NCI-H1694 (cell line): ENCODE measurements at regions not wholly inside any gene's neighbourhood (a gene's known extent, or its start where the extent isn't known, plus 50 kb on each side); places are given as distances from the start of the nearest gene placed in this dataset.
"Not testable (repeated sequence)": the region's sequence is repeated elsewhere in the genome, so short reads cannot be mapped to it uniquely, and the experiment has no call there.

ENCODE experiments used
- DNase-seq: peaks from one replicate; lab custom pipeline; 2025; lab: John Stamatoyannopoulos, UW

GRCh38 chr13:104534847-104535246, 1468.6 kb upstream of the SLC10A2 start:
- no peak for DNase-seq

DNA sequence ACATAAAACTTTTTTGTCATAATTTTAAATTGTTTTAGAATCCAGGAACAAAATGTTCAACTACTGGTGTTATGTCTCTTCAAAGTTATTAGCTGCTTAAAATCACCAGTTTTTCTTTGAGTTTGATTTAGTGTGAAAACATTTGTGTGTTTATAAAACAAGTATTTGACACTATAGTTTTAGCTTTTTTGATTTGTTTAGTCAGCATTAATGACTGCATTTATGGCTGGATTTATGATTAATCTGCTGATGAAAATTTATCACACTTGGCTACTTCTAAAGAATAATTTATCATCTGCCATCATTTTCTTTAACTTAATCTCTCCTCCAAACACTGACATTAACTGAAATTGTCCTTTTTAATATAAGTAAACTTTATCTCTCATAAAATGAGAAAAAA, 1465.9 kb upstream of the SLC10A2 start:
- DNase-seq: no peak

GRCh38 chr13:104530741-104531140, 1464.5 kb upstream of the SLC10A2 start:
- DNase-seq: no peak

DNA sequence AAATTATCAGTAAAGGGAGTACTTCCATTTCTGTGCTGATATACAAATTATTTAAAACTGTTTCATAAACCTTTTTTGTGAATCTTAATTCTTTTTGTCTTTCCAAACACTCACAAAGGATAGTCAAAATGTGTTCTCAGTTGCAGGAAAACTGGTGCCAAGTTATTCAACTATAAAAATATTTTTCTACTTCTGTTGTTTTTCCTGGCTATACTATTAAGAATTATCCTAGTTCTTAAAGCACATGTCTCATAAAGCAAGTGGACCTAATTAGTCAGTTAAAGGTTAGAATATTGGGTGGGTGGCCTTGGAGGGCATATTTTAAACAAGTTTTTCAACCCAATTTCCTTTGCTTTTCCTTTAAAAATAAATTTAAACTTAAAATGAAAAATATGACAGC, 1460.3 kb upstream of the SLC10A2 start:
- DNase-seq: no peak

GRCh38 chr13:104525467-104525866, 1459.2 kb upstream of the SLC10A2 start:
- DNase-seq: no peak

DNA sequence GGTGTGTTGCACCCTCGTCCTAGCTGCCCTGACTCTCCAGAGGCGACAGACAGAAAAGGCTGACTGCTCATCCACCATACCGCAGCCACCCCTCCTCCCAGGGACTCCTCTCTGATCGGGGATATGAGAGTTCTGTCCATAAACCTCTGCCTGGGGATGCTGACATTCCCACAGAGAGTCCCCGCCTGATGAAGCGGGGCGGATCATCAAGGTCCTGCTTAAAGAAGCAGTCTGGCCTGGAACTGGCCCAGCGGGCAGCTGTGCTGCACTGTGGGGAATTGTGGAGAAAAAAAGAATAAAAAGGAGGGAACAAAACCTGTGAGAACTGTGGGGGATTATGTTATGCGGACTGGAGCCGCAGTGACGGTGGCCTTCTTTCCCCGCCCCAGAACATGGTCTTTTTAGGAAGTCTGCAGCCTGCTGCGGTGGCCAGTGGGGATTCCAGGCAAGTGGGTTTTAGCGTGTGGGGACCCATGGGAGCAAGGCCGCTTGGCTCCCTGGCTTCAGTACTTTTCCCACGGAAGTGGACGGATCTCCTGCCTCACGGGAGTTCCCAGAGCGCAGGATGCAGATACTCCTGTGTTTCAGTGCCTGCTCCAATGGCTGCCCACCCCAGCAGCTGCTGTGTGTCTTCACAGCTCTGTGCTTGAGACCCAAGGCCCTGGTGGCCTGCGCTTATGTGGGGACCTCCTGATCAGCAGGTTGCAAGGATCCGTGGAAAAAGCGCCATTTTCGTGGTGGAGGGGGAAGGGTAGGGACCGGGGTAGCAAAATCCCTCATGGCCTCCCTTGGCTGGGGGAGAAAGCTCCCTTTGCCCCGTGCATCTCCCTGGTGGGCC, 1456.2 kb upstream of the SLC10A2 start:
- DNase-seq: no peak

DNA sequence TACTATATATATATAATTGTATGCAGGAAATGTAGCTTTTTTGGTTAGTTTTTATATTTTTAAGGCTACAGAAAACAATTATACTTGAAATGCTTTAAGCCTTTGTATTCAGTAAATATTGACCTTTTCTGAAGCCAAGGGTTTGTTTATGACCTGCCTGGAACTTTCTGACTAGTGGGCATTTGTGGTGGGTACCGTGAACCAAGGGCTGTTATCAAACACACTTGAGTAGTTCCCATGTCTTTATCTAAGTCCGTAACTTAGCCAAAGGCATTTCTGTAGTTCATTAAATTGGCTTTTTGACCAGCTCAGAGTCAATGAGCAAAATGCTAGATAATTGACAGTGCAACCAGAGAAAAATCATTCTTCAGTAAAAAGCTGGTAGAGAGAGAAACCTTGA, 1444.2 kb upstream of the SLC10A2 start:
- no peak for DNase-seq

DNA sequence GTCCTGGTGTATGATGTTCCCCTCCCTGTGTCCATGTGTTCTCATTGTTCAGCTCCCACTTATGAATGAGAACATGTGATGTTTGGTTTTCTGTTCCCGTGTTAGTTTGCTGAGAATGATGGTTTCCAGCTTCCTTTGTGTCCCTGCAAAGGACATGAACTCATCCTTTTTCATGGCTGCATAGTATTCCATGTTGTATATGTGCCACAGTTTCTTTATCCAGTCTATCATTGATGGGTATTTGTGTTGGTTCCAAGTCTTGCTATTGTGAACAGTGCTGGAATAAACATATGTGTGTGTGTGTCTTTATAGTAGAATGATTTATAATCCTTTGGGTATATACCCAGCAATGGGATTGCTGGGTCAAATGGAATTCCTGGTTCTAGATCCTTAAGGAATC, 1427.3 kb upstream of the SLC10A2 start:
- DNase-seq: not testable (repeated sequence)

DNA sequence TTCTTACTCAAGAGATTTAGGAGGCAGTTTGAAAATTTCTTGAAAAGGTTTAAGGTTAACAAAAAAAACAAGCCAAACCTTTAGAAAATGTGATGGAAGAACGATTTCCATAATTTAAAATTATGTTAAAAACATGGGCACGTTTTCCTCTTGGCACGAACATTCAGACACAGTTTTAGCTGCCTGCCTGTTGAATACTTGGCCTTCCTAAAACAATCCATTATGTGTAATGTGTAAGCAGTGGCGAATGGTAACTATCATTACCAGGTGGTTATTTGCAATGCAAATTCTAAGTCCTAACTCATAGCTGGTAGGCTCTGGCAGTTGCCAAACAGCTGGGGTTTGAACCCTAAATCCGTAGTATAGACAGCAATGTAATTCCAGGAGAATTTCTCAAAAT, 1425.7 kb upstream of the SLC10A2 start:
- DNase-seq: no peak

GRCh38 chr13:104487006-104487405, 1420.8 kb upstream of the SLC10A2 start:
- DNase-seq: no peak

DNA sequence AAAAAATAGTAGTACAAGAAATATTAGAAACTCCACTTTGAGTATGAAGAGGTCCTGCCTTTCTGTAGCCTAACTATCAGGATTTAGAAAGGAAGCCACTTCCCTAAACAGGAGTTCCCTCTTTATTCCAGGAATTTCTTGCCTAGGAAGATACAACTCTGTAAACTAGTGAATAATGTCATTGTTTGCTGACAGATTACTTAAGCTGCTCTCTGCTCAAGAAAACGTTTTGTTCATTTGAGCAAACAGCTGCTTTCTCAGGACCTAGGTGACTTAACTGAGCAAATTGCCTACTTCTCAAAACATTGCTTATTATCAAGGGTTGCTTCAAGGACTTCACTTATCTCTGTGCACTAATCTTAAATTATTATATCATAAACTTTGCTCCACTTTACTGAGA, 1419.4 kb upstream of the SLC10A2 start:
- DNase-seq: no peak

GRCh38 chr13:104483631-104484030, 1417.4 kb upstream of the SLC10A2 start:
- no peak for DNase-seq

GRCh38 chr13:104477261-104477660, 1411.0 kb upstream of the SLC10A2 start:
- DNase-seq: no peak

DNA sequence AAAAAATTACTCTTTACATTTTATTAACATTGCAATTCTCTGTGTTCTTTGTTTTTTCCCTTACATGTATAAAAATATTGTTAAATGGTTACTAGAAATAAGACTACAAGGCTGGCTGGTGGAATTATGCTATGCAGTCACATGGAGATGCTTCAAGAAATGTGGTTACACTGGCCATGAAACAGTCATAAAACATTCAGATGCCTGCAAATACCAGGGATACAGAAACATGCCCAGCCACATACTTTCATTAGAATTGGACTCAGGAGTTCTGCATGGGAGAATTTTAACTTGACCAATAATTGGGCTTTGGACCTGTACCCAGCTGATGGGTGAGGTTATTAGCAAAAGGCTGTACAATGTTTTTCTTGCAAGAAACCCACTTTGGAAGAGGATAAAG, 1407.7 kb upstream of the SLC10A2 start:
- no peak for DNase-seq

DNA sequence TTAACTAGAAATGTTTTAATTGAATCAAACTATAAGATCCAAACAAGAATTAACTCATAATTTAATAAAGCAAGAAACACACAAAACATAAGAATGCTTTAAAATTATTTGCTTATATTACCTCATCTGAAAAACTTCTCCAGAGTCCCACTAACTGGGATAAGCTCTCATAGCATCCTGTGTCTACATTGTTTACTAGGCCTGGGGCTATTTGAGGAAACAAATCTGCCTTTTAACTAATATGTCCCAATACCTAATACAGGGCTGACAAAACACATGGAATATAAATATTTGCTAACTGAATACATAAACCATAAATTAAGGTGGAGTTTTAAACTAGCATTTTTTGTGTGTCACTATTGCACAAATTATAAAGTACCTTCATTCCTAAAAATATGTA, 1399.8 kb upstream of the SLC10A2 start:
- DNase-seq: no peak

DNA sequence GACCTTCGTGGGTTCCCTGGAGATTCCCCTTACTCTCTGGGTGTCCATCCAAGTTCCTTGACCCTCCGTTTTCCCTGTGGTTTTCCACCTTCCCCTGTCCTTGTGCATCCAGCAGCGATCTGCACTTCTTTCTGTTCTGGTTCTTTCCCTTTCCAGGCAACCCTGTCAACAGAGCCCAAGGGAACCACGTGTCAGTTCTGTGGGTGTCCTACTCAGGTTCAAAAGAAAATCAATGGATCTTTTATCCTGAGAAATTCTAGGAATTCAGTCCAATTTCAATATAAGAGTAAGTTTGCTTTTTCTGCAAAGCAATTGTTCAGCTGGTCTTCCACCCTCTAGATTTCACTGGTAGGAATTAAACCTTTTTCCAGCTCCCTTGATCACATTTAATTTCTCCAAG, 1394.8 kb upstream of the SLC10A2 start:
- no peak for DNase-seq

DNA sequence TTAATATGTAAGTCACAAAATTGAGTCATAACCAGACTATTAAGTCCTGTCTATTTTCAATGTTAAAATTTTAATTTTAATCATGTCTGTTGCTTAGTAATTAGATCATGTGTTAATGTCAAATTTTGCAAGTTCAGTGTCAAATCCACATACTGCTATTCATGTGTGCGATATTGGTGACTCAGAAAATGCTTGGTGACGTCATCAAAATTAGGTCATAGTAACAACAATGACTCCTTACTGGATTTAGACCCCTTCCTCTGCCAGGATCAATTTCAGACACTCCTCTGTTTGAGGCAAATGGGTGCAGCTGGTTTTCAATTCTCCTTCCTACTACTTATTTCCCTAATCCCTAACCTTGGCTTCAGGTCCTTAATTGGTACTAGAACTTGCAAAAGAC, 1394.3 kb upstream of the SLC10A2 start:
- DNase-seq: no peak

DNA sequence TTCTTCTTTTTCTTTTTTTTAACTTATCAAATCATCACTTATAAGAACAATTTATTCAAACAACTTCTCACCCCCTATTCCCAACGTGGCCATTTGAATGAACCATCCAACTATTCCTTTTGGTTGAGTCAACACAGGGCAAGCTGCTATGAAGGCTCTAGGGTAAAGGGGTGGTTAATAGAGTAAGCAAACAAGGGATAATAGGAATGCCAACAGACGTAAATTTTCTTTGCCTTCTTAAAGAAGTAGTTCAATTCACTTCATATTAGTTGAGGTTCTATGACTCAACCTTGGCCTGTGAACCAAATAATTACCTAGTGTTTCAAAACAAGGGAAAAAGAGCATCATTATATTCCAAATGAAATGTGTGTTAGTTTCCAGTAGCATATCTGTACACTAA, 1383.8 kb upstream of the SLC10A2 start:
- no peak for DNase-seq

DNA sequence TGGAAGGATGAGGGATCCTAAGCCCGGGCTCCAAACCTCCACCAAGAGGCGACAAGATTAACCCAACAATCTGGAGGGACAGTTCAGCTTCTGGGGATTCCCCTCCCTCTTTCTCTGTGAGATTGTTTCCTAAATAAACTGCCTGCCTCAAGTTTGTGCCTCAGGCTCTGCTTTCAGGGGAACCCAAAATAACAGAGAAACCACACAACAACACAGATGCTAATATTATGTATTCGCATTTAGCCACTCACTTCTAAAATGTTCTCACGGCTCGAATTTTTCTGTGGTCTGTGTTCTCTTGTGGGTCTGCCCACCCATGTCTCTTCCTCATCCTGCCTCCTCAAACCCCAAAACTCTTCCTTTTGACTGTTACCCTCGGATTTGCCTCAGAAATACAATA, 1381.1 kb upstream of the SLC10A2 start:
- no peak for DNase-seq

DNA sequence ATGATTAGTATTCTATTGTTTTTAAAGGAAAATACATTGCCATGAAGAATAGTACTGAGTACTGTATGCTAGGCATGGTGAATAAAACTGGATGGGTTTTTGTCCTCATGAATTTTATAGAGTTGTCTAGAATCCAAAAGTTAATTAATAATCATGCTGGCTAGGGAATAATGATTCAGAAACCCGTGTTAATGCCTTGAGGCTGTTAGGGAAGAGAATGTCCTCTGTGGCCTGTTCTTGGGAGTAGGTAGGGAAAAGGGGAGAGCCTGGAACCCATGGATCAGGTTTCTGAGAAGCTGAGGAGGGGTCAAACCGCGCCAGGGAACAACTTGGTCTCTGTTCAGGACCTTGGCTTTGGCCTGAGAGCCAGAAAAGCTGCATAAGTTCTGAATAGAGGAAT, 1376.3 kb upstream of the SLC10A2 start:
- DNase-seq: no peak

GRCh38 chr13:104436555-104436954, 1370.3 kb upstream of the SLC10A2 start:
- DNase-seq: no peak

DNA sequence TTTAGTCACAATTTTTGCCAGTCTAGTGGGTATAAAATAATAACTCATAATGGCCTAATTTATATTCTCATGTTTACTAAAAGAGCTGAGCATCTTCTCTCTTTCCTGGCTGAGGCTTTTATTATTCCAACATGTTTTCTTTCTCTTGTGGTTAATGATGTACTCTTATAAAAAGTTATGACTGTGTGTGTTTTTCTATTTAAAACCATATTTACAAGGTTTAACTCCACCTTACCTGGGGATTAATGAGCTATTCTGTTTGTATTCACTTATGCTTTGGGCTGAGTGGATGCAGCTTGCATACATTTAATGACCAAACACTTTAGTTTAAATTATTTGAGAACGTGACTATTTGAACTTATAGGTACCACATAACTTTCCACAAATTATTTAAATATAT, 1365.7 kb upstream of the SLC10A2 start:
- DNase-seq: no peak

GRCh38 chr13:104426435-104426834, 1360.2 kb upstream of the SLC10A2 start:
- DNase-seq: no peak

GRCh38 chr13:104422668-104423067, 1356.5 kb upstream of the SLC10A2 start:
- DNase-seq: no peak
